Spleen (tissue), 7 donors: ENCODE measurements at regions not wholly inside any gene's neighbourhood (a gene's known extent, or its start where the extent isn't known, plus 50 kb on each side); places are given as distances from the start of the nearest gene placed in this dataset.

Experiments used
- POLR2A ChIP-seq, 3 donors: fragments of 450-650 bp; IDR thresholded peaks; one replicate each; pipeline ENCODE4 v1.5.1; 2017; ENCODE audit warnings: antibody characterized with exemption in 3 of 3, mild to moderate bottlenecking in 1 of 3
- TF ChIP-seq, protein P1 (sequence below), 11 experiments: fragments of 200-600 bp in 7 of 11; fragments of 450-650 bp in 4 of 11; sonication (generic) in 4 of 11; IDR thresholded peaks in 8 of 11; conservative IDR thresholded peaks in 3 of 11; 1 replicate in 7 of 11; 2 replicates in 4 of 11; pipeline versions ENCODE4 v1.4.0 to v1.8.0; 2016 to 2021; ENCODE audit warnings: antibody characterized with exemption in 11 of 11, inconsistent platforms in 4 of 11, mild to moderate bottlenecking in 1 of 11
- donor health status: DM: no; HTN: no; CAD: no; lungs with moderate emphysema.
- donor health status: DM: no; HTN: no; CAD: no.
- donor health status: DM: no; HTN: no; CAD: no.

- TF ChIP-seq POLR2A (IDR thresholded peaks at IDR 0.05), result no peak
- TF ChIP-seq, protein P1, sequence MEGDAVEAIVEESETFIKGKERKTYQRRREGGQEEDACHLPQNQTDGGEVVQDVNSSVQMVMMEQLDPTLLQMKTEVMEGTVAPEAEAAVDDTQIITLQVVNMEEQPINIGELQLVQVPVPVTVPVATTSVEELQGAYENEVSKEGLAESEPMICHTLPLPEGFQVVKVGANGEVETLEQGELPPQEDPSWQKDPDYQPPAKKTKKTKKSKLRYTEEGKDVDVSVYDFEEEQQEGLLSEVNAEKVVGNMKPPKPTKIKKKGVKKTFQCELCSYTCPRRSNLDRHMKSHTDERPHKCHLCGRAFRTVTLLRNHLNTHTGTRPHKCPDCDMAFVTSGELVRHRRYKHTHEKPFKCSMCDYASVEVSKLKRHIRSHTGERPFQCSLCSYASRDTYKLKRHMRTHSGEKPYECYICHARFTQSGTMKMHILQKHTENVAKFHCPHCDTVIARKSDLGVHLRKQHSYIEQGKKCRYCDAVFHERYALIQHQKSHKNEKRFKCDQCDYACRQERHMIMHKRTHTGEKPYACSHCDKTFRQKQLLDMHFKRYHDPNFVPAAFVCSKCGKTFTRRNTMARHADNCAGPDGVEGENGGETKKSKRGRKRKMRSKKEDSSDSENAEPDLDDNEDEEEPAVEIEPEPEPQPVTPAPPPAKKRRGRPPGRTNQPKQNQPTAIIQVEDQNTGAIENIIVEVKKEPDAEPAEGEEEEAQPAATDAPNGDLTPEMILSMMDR (IDR thresholded peaks at IDR 0.05 in 8 of 11, conservative IDR thresholded peaks at IDR 0.05 in 3 of 11), result no peak
Observed at GRCh38 chr4:54423066-54423465, 194.0 kb downstream of the PDGFRA start.
